ENCODE measurements at regions not wholly inside any gene's neighbourhood (a gene's known extent, or its start where the extent isn't known, plus 50 kb on each side); places are given as distances from the start of the nearest gene placed in this dataset.

- no peak overlapping the region for H3K27ac ChIP-seq (ENCODE audit: low read depth, low read length)
- no peaks in the 10 kb centered on the region for H3K36me3 ChIP-seq (ENCODE audit: control insufficient read depth in 1 of 2, insufficient read depth in 2 of 2, low read length in 2 of 2)
- no peak overlapping the region for H3K4me3 ChIP-seq (ENCODE audit: low read depth in 1 of 2, low read length in 2 of 2)
- H3K27me3 ChIP-seq (ENCODE audit: control insufficient read depth in 1 of 2, insufficient read depth in 2 of 2, low read length in 2 of 2), result peaks cover 4 to 7% of the 10 kb centered on the region in 2 donors
- no peak overlapping the region for H3K9ac ChIP-seq (ENCODE audit: low read depth in 1 of 2, low read length in 2 of 2)
- peaks cover 12 to 20% of the 10 kb centered on the region in 2 donors for H3K4me1 ChIP-seq (ENCODE audit: control insufficient read depth in 1 of 2, insufficient read depth in 2 of 2, low read length in 2 of 2)
- H3K9me3 ChIP-seq (ENCODE audit: control insufficient read depth in 1 of 2, low read length in 2 of 2), result no peaks in the 10 kb centered on the region
Measured at GRCh38 chr9:84145031-84145430, 164.4 kb downstream of the RMI1 start.

GRCh38 chr9:84145780-84146179 is 165.2 kb downstream of the RMI1 start:
- peaks cover 7 to 17% of the 10 kb centered on the region in 2 donors for H3K4me1 ChIP-seq (ENCODE audit: control insufficient read depth in 1 of 2, insufficient read depth in 2 of 2, low read length in 2 of 2)
- H3K36me3 ChIP-seq (ENCODE audit: control insufficient read depth in 1 of 2, insufficient read depth in 2 of 2, low read length in 2 of 2), result no peaks in the 10 kb centered on the region
- no peak overlapping the region for H3K4me3 ChIP-seq (ENCODE audit: low read depth in 1 of 2, low read length in 2 of 2)
- no peak overlapping the region for H3K9ac ChIP-seq (ENCODE audit: low read depth in 1 of 2, low read length in 2 of 2)
- H3K27ac ChIP-seq (ENCODE audit: low read depth, low read length), result no peak overlapping the region
- peaks cover 4 to 5% of the 10 kb centered on the region in 2 donors for H3K27me3 ChIP-seq (ENCODE audit: control insufficient read depth in 1 of 2, insufficient read depth in 2 of 2, low read length in 2 of 2)
- H3K9me3 ChIP-seq (ENCODE audit: control insufficient read depth in 1 of 2, low read length in 2 of 2), result no peaks in the 10 kb centered on the region

GRCh38 chr9:84146893-84147710 is 166.5 kb downstream of the RMI1 start:
- H3K4me3 ChIP-seq (ENCODE audit: low read depth in 1 of 2, low read length in 2 of 2), result no peak overlapping the region
- H3K27ac ChIP-seq (ENCODE audit: low read depth, low read length), result no peak overlapping the region
- no peaks in the 10 kb centered on the region for H3K9me3 ChIP-seq (ENCODE audit: control insufficient read depth in 1 of 2, low read length in 2 of 2)
- peaks cover 7 to 17% of the 10 kb centered on the region in 2 donors for H3K4me1 ChIP-seq (ENCODE audit: control insufficient read depth in 1 of 2, insufficient read depth in 2 of 2, low read length in 2 of 2)
- no peak overlapping the region for H3K9ac ChIP-seq (ENCODE audit: low read depth in 1 of 2, low read length in 2 of 2)
- peaks cover 0 to 5% of the 10 kb centered on the region in 2 donors for H3K27me3 ChIP-seq (ENCODE audit: control insufficient read depth in 1 of 2, insufficient read depth in 2 of 2, low read length in 2 of 2)
- H3K36me3 ChIP-seq (ENCODE audit: control insufficient read depth in 1 of 2, insufficient read depth in 2 of 2, low read length in 2 of 2), result no peaks in the 10 kb centered on the region

- peaks cover 7 to 15% of the 10 kb centered on the region in 2 donors for H3K4me1 ChIP-seq (ENCODE audit: control insufficient read depth in 1 of 2, insufficient read depth in 2 of 2, low read length in 2 of 2)
- H3K27me3 ChIP-seq (ENCODE audit: control insufficient read depth in 1 of 2, insufficient read depth in 2 of 2, low read length in 2 of 2), result no peaks in the 10 kb centered on the region
- no peaks in the 10 kb centered on the region for H3K36me3 ChIP-seq (ENCODE audit: control insufficient read depth in 1 of 2, insufficient read depth in 2 of 2, low read length in 2 of 2)
- no peaks in the 10 kb centered on the region for H3K9me3 ChIP-seq (ENCODE audit: control insufficient read depth in 1 of 2, low read length in 2 of 2)
- no peak overlapping the region for H3K9ac ChIP-seq (ENCODE audit: low read depth in 1 of 2, low read length in 2 of 2)
- H3K4me3 ChIP-seq (ENCODE audit: low read depth in 1 of 2, low read length in 2 of 2), result no peak overlapping the region
- no peak overlapping the region for H3K27ac ChIP-seq (ENCODE audit: low read depth, low read length)
Measured at GRCh38 chr9:84151236-84151635, 170.6 kb downstream of the RMI1 start.

- no peak overlapping the region for H3K27ac ChIP-seq (ENCODE audit: low read depth, low read length)
- H3K4me3 ChIP-seq (ENCODE audit: low read depth in 1 of 2, low read length in 2 of 2), result no peak overlapping the region
- no peak overlapping the region for H3K9ac ChIP-seq (ENCODE audit: low read depth in 1 of 2, low read length in 2 of 2)
- no peaks in the 10 kb centered on the region for H3K36me3 ChIP-seq (ENCODE audit: control insufficient read depth in 1 of 2, insufficient read depth in 2 of 2, low read length in 2 of 2)
- peaks cover 7 to 10% of the 10 kb centered on the region in 2 donors for H3K4me1 ChIP-seq (ENCODE audit: control insufficient read depth in 1 of 2, insufficient read depth in 2 of 2, low read length in 2 of 2)
- no peaks in the 10 kb centered on the region for H3K9me3 ChIP-seq (ENCODE audit: control insufficient read depth in 1 of 2, low read length in 2 of 2)
- no peaks in the 10 kb centered on the region for H3K27me3 ChIP-seq (ENCODE audit: control insufficient read depth in 1 of 2, insufficient read depth in 2 of 2, low read length in 2 of 2)
Measured at GRCh38 chr9:84151640-84152039, 171.0 kb downstream of the RMI1 start.

- Histone ChIP-seq H3K9me3 (ENCODE audit: control insufficient read depth in 1 of 2, low read length in 2 of 2) (no peaks in the 10 kb centered on the region), H3K4me1 (ENCODE audit: control insufficient read depth in 1 of 2, insufficient read depth in 2 of 2, low read length in 2 of 2) (peaks cover 1 to 5% of the 10 kb centered on the region in 2 donors), H3K27ac (ENCODE audit: low read depth, low read length) (no peak overlapping the region), H3K4me3 (ENCODE audit: low read depth in 1 of 2, low read length in 2 of 2) (no peak overlapping the region), H3K36me3 (ENCODE audit: control insufficient read depth in 1 of 2, insufficient read depth in 2 of 2, low read length in 2 of 2) (no peaks in the 10 kb centered on the region), H3K9ac (ENCODE audit: low read depth in 1 of 2, low read length in 2 of 2) (no peak overlapping the region), H3K27me3 (ENCODE audit: control insufficient read depth in 1 of 2, insufficient read depth in 2 of 2, low read length in 2 of 2) (no peaks in the 10 kb centered on the region)
Measured at GRCh38 chr9:84152204-84152603, 171.6 kb downstream of the RMI1 start.

GRCh38 chr9:84153885-84154284 is 173.3 kb downstream of the RMI1 start:
- Histone ChIP-seq H3K36me3 (ENCODE audit: control insufficient read depth in 1 of 2, insufficient read depth in 2 of 2, low read length in 2 of 2) (no peaks in the 10 kb centered on the region), H3K9ac (ENCODE audit: low read depth in 1 of 2, low read length in 2 of 2) (no peak overlapping the region), H3K9me3 (ENCODE audit: control insufficient read depth in 1 of 2, low read length in 2 of 2) (no peaks in the 10 kb centered on the region), H3K4me1 (ENCODE audit: control insufficient read depth in 1 of 2, insufficient read depth in 2 of 2, low read length in 2 of 2) (no peaks in the 10 kb centered on the region), H3K27ac (ENCODE audit: low read depth, low read length) (no peak overlapping the region), H3K4me3 (ENCODE audit: low read depth in 1 of 2, low read length in 2 of 2) (no peak overlapping the region), H3K27me3 (ENCODE audit: control insufficient read depth in 1 of 2, insufficient read depth in 2 of 2, low read length in 2 of 2) (no peaks in the 10 kb centered on the region)

GRCh38 chr9:84154320-84154719 is 173.7 kb downstream of the RMI1 start:
- H3K4me1 ChIP-seq (ENCODE audit: control insufficient read depth in 1 of 2, insufficient read depth in 2 of 2, low read length in 2 of 2), result no peaks in the 10 kb centered on the region
- no peak overlapping the region for H3K9ac ChIP-seq (ENCODE audit: low read depth in 1 of 2, low read length in 2 of 2)
- H3K27me3 ChIP-seq (ENCODE audit: control insufficient read depth in 1 of 2, insufficient read depth in 2 of 2, low read length in 2 of 2), result no peaks in the 10 kb centered on the region
- no peaks in the 10 kb centered on the region for H3K9me3 ChIP-seq (ENCODE audit: control insufficient read depth in 1 of 2, low read length in 2 of 2)
- no peak overlapping the region for H3K4me3 ChIP-seq (ENCODE audit: low read depth in 1 of 2, low read length in 2 of 2)
- H3K36me3 ChIP-seq (ENCODE audit: control insufficient read depth in 1 of 2, insufficient read depth in 2 of 2, low read length in 2 of 2), result no peaks in the 10 kb centered on the region
- no peak overlapping the region for H3K27ac ChIP-seq (ENCODE audit: low read depth, low read length)

- Histone ChIP-seq H3K4me1 (ENCODE audit: control insufficient read depth in 1 of 2, insufficient read depth in 2 of 2, low read length in 2 of 2) (no peaks in the 10 kb centered on the region), H3K9me3 (ENCODE audit: control insufficient read depth in 1 of 2, low read length in 2 of 2) (no peaks in the 10 kb centered on the region), H3K36me3 (ENCODE audit: control insufficient read depth in 1 of 2, insufficient read depth in 2 of 2, low read length in 2 of 2) (no peaks in the 10 kb centered on the region), H3K4me3 (ENCODE audit: low read depth in 1 of 2, low read length in 2 of 2) (no peak overlapping the region), H3K9ac (ENCODE audit: low read depth in 1 of 2, low read length in 2 of 2) (no peak overlapping the region), H3K27me3 (ENCODE audit: control insufficient read depth in 1 of 2, insufficient read depth in 2 of 2, low read length in 2 of 2) (no peaks in the 10 kb centered on the region), H3K27ac (ENCODE audit: low read depth, low read length) (no peak overlapping the region)
Measured at GRCh38 chr9:84163052-84163650, 177.4 kb downstream of the SLC28A3 start.

- no peak overlapping the region for H3K4me3 ChIP-seq (ENCODE audit: low read depth in 1 of 2, low read length in 2 of 2)
- no peaks in the 10 kb centered on the region for H3K9me3 ChIP-seq (ENCODE audit: control insufficient read depth in 1 of 2, low read length in 2 of 2)
- H3K27ac ChIP-seq (ENCODE audit: low read depth, low read length), result no peak overlapping the region
- no peaks in the 10 kb centered on the region for H3K27me3 ChIP-seq (ENCODE audit: control insufficient read depth in 1 of 2, insufficient read depth in 2 of 2, low read length in 2 of 2)
- no peak overlapping the region for H3K9ac ChIP-seq (ENCODE audit: low read depth in 1 of 2, low read length in 2 of 2)
- peaks cover 3 to 7% of the 10 kb centered on the region in 2 donors for H3K4me1 ChIP-seq (ENCODE audit: control insufficient read depth in 1 of 2, insufficient read depth in 2 of 2, low read length in 2 of 2)
- no peaks in the 10 kb centered on the region for H3K36me3 ChIP-seq (ENCODE audit: control insufficient read depth in 1 of 2, insufficient read depth in 2 of 2, low read length in 2 of 2)
Measured at GRCh38 chr9:84166891-84167290, 173.7 kb downstream of the SLC28A3 start.
